Stimulated activated CD8-positive, alpha-beta memory T cell treated with anti-CD3 and anti-CD28 coated beads, Interleukin-7, amount 100 ng/mL, for 48 hours (primary cell): ENCODE measurements at regions not wholly inside any gene's neighbourhood (a gene's known extent, or its start where the extent isn't known, plus 50 kb on each side); places are given as distances from the start of the nearest gene placed in this dataset.
"Not testable (repeated sequence)": the region's sequence is repeated elsewhere in the genome, so short reads cannot be mapped to it uniquely, and the experiment has no call there.

Experiments
- DNase-seq, 2 donors: peaks; one replicate each; pipeline ENCODE4 v3.0.0-alpha.2; 2020; ENCODE audit warnings: low read depth in 1 of 2; ENCODE audit errors: extremely low read depth in 1 of 2

DNA sequence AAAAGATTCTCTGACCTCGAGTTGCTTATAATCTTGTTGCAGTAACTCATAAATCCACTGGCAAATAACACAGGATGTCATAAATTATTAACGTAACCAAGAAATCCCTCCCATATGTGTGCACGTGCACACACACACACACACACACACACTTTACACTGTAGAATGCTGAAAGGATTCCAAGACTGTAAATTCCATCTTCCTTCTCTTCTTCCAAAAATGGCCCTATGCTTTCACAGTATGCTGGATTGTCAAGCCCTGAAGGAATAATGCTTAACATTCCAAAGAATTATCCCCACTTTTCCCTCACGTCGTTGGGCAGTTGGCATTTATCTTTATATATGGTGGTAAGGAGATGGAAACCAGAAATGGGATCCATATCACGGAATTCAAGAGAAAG lies 117.5 kb upstream of the CRIM1 start:
- DNase-seq: no peak

DNA sequence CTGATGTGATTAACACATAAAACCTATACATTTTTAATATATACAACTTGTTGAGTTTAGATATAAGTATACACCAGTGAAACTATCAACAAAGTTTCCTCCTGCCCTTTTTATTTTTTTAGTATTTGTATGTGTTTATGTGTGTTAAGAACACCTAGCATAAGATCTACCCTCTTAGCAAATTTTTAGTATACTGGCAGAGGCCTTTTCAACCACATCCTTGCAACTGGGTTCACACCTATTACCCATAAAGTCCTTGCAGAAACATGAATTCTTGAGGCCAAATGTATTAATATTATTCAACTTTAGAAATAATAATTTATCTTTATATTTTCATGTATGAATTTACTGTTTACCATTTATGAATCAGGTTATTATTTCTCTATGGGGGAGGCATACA lies 119.7 kb upstream of the CRIM1 start:
- DNase-seq: no peak

- no peak for DNase-seq
These were observed 120.2 kb upstream of the CRIM1 start for GRCh38 chr2:36235426-36235825.

- no peak for DNase-seq
These were observed 132.3 kb upstream of the CRIM1 start for GRCh38 chr2:36223259-36223658.

DNA sequence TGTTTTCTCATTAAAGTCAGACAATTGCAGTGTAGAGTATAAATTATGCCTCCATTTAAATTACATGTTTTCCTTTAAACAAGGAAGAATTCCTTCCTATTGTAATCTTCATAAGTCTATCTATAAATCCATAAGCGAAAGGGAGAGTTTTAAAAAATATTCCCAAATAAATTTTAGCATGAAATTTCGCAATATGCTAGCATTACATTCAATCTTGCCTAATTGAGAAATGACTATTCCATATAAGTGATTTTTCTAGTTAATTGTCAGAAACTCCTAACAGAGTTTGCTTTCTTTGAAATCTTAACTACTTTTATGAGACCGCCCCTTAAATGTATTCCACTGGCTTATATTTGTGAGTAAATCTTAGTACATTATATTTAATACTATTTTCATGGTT lies 133.1 kb upstream of the CRIM1 start:
- DNase-seq: no peak

GRCh38 chr2:36214691-36215090 lies 140.9 kb upstream of the CRIM1 start:
- DNase-seq: no peak

DNA sequence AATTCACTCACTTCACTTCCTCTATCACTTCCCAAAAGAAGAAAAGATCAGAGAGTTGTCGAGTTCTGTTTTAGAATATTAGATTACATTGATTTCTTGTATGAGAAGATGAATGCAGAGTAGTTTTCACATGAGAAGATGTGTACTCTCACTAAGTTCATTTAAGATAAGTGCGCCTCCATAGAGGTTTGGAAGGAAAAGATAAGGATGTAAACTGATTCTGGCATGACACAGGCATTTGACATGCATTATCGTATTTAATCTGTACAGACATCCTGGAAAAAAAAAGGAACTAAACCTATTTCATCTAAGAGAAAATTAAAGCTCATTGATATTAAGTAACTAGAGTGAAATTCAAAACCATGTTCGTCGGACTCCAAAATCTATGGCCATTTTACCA lies 152.2 kb upstream of the CRIM1 start:
- no peak for DNase-seq

- no peak for DNase-seq
These were observed 158.2 kb upstream of the CRIM1 start for GRCh38 chr2:36197181-36197971.

DNA sequence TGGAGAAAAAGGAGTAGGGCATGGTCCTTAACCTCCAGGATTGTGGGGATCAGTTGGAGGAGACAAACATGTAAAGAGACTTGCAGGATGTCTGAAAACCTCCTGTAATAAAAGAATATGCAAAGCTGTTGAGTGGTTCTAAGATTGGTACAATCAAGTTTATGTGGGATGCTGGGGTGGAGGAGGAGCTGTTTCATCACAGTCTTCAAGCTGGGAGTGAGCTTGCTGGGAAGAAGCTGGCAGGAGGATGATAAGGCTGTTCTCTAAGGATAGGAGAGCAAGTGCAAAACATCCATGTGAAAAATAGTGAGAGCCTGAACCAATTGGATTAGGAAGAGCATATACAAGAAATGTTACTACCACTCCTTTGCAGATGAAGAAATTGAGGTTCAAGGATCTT lies 161.9 kb upstream of the CRIM1 start:
- DNase-seq: no peak

GRCh38 chr2:36192983-36193382 lies 162.6 kb upstream of the CRIM1 start:
- no peak for DNase-seq

GRCh38 chr2:36190097-36190496 lies 165.5 kb upstream of the CRIM1 start:
- DNase-seq: no peak

GRCh38 chr2:36185624-36186023 lies 170.0 kb upstream of the CRIM1 start:
- DNase-seq: no peak

- DNase-seq: no peak
These were observed 170.7 kb upstream of the CRIM1 start for GRCh38 chr2:36184848-36185247.

DNA sequence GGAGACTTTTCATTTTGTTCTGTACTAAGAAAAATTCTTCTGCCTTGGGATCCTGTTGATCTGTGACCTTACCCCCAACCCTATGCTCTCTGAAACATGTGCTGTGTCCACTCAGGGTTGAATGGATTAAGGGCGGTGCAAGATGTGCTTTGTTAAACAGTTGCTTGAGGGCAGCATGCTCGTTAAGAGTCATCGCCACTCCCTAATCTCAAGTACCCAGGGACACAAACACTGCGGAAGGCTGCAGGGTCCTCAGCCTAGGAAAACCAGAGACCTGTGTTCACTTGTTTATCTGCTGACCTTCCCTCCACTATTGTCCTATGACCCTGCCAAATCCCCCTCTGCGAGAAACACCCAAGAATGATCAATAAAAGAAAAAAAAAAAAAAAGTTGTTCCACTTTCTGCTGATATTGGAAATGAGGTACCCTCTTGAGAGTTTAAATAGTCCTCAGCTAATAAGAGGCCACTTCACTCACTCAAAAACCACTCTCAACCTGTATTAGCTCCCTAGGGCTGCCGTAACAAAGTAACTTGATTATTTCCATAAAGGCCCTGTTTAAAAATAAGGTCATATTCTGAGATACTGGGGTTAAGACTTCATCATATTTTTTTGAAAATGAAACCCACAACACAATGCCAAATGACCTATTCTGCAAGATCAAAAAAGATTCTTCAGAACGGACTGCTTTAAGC lies 174.6 kb upstream of the CRIM1 start:
- not testable (repeated sequence) for DNase-seq

- not testable (repeated sequence) for DNase-seq
These were observed 175.3 kb upstream of the CRIM1 start for GRCh38 chr2:36180293-36180692.

- not testable (repeated sequence) for DNase-seq
These were observed 175.8 kb upstream of the CRIM1 start for GRCh38 chr2:36179668-36180269.

DNA sequence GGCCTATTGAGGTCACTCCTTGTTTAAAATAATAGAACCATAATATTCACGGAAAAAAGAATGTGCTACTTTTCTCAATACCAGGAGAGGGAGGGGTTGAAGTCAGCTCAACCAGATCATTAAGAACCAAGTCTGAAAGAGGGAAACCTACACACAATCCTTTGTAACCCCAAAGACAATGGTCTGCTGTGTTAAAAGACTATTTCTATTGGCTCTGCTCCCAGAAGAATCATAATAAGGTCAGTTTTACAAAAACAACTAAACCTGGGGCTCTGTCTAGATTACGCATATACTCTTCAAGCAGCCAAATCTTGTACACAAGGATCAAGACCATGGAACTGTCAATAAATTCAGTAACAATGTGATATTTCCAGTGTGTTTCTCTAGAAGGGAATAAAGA lies 177.2 kb upstream of the CRIM1 start:
- no peak for DNase-seq

- no peak for DNase-seq
These were observed 178.3 kb upstream of the CRIM1 start for GRCh38 chr2:36177282-36177681.

DNA sequence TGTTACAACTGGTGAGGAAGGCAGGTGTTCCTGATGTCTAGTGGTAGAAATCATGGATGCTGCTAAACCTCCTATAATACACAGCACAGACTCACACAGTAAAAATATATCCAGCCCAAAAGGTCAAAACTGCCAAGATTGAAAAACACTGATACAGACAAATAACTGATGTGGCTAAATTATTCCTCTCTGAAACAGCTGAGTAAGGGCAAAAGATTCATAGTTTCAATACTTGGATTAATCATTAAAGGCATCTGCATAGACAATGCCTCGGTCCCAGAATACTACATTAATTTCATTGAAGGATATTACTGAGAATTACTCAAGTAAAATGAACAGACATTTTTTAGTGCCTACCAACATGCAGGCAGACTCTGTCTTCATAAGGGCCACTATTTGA lies 180.7 kb upstream of the CRIM1 start:
- no peak for DNase-seq

DNA sequence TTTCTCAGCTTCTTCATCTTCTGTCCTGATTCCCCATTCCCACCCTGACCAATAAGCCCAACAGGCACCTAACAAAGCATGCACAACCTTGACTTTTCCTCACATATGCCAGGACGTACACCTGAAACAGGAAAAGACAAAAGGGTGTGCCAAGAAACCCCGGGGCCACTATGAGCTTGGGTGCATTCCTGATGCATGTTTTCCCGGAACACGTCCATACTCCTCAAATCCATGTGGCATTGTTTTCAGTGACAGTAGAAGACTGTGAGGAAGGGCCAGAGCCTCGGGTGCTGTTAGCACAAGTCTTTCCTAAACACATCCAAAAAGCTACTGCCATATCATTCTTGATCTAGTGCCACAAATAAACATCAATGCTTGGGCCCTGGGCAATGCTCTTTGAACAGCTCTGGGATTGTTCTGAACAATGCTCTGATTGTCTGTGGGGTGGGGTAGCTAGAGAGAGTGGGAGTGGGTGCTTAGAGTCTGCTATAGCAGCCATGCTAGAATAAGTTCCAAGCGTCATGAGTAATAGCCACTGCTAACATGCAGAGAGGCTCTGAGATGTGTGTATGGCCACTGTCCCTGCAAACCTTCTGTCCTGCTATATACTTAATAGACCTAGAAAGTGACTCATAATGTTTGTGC lies 181.7 kb upstream of the CRIM1 start:
- no peak for DNase-seq

GRCh38 chr2:36172824-36173223 lies 182.8 kb upstream of the CRIM1 start:
- DNase-seq: no peak

GRCh38 chr2:36170805-36171204 lies 184.8 kb upstream of the CRIM1 start:
- DNase-seq: no peak
